OCI-LY7 (cell line): ENCODE measurements at regions not wholly inside any gene's neighbourhood (a gene's known extent, or its start where the extent isn't known, plus 50 kb on each side); places are given as distances from the start of the nearest gene placed in this dataset.

Experiments used
- EZH2phosphoT487 ChIP-seq: fragments of 200-600 bp; sonication (generic); IDR thresholded peaks from 2 replicates; pipeline ENCODE4 v1.6.1; 2018; ENCODE audit warnings: low read depth, borderline replicate concordance, mild to moderate bottlenecking, mixed run types, antibody characterized with exemption, low read length, moderate library complexity, mixed read lengths
- TF ChIP-seq, protein P1 (sequence below): fragments of 200-600 bp; sonication (generic); conservative IDR thresholded peaks from 2 replicates; pipeline ENCODE4 v1.5.1; 2014; ENCODE audit warnings: mild to moderate bottlenecking, antibody characterized with exemption, low read length, moderate library complexity, mixed read lengths

DNA sequence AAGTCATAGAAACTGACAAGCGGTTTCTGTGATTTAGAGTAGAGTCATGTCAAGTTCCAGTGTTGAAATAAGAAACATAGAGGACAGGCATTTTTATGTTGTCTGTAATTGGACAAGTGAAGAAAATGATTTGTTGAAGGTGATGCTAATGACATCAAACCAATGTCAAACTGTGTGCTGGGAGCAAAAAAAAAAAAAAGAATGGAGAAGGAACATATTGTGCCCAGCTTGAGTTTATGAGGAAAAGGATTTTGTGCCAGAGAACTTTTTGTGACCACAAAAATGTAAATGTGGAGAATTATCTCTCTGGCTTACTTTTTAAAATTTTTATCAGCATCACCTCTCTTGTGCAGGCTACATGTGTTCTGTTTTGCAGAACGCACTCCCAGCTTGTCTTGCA lies 495.7 kb downstream of the RAPGEF2 start:
- TF ChIP-seq, protein P1, sequence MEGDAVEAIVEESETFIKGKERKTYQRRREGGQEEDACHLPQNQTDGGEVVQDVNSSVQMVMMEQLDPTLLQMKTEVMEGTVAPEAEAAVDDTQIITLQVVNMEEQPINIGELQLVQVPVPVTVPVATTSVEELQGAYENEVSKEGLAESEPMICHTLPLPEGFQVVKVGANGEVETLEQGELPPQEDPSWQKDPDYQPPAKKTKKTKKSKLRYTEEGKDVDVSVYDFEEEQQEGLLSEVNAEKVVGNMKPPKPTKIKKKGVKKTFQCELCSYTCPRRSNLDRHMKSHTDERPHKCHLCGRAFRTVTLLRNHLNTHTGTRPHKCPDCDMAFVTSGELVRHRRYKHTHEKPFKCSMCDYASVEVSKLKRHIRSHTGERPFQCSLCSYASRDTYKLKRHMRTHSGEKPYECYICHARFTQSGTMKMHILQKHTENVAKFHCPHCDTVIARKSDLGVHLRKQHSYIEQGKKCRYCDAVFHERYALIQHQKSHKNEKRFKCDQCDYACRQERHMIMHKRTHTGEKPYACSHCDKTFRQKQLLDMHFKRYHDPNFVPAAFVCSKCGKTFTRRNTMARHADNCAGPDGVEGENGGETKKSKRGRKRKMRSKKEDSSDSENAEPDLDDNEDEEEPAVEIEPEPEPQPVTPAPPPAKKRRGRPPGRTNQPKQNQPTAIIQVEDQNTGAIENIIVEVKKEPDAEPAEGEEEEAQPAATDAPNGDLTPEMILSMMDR, result no peak
- TF ChIP-seq EZH2phosphoT487, result no peak
